K562 (cell line): ENCODE measurements at regions not wholly inside any gene's neighbourhood (a gene's known extent, or its start where the extent isn't known, plus 50 kb on each side); places are given as distances from the start of the nearest gene placed in this dataset.

Experiments used
- ATF2 ChIP-seq: sonication (generic); formaldehyde crosslinking; IDR thresholded peaks from 2 replicates; pipeline ENCODE4 v1.8.1; 2022; ENCODE audit warnings: missing genetic modification reagents
- BACH1 ChIP-seq: fragments of 200-800 bp; sonication (Bioruptor generic); IDR thresholded peaks from 2 replicates; pipeline ENCODE4 v1.6.1; 2016; ENCODE audit warnings: missing genetic modification characterization, missing compliant biosample characterization
- BDP1 ChIP-seq: IDR thresholded peaks from 3 replicates; pipeline ENCODE4 v1.6.1; 2011; ENCODE audit not compliant: insufficient read length, insufficient read depth
- CCAR2 ChIP-seq: fragments of 200-400 bp; formaldehyde crosslinking; IDR thresholded peaks from 2 replicates; pipeline ENCODE4 v1.6.1; 2017; ENCODE audit warnings: mild to moderate bottlenecking, low read depth, low read length
- CTCF ChIP-seq, 3 experiments: IDR thresholded peaks in 2 of 3; conservative IDR thresholded peaks in 1 of 3; 2 replicates each; pipeline ENCODE4 v1.5.1; 2011 to 2012; ENCODE audit warnings: low read length in 3 of 3, mild to moderate bottlenecking in 3 of 3, control low read depth in 2 of 3, improper control_type of control experiment in 1 of 3, inconsistent platforms in 1 of 3, low read depth in 1 of 3, mixed read lengths in 1 of 3, moderate library complexity in 1 of 3; ENCODE audit not compliant: insufficient read depth in 2 of 3
- DPF2 ChIP-seq: fragments of 450-650 bp; IDR thresholded peaks from 2 replicates; pipeline ENCODE4 v1.6.1; 2016
- ELF1 ChIP-seq: fragments of 200-800 bp; sonication (Bioruptor generic); IDR thresholded peaks from 2 replicates; pipeline ENCODE4 v1.6.1; 2016; ENCODE audit warnings: missing genetic modification characterization, missing compliant biosample characterization
- EP300 ChIP-seq: IDR thresholded peaks from 2 replicates; pipeline ENCODE4 v1.6.1; 2012; ENCODE audit warnings: low read length, improper control_type of control experiment
- EZH2 ChIP-seq: IDR thresholded peaks from 2 replicates; pipeline ENCODE4 v1.6.1; 2012; ENCODE audit warnings: low read depth, mild to moderate bottlenecking, inconsistent platforms, low read length, borderline replicate concordance
- FOSL1 ChIP-seq: fragments of 200-800 bp; sonication (Bioruptor generic); conservative IDR thresholded peaks from 2 replicates; pipeline ENCODE4 v1.6.1; 2016; ENCODE audit warnings: missing genetic modification characterization, missing compliant biosample characterization
- FOXA1 ChIP-seq: fragments of 450-650 bp; IDR thresholded peaks from 2 replicates; pipeline ENCODE4 v1.6.1; 2016; ENCODE audit warnings: mild to moderate bottlenecking, borderline replicate concordance
- HNRNPH1 ChIP-seq: fragments of 200-400 bp; formaldehyde crosslinking; optimal IDR thresholded peaks from 2 replicates; pipeline ENCODE3; 2017; ENCODE audit warnings: low read depth, mild to moderate bottlenecking, low read length, moderate library complexity
- RAD21 ChIP-seq, 2 experiments: fragments of 250-450 bp in 1 of 2; fragments of 450-650 bp in 1 of 2; sonication (Bioruptor Pico) in 1 of 2; formaldehyde crosslinking in 1 of 2; IDR thresholded peaks in 1 of 2; conservative IDR thresholded peaks in 1 of 2; 2 replicates each; pipeline versions ENCODE4 v1.4.0 to v1.8.0; 2020 to 2022; ENCODE audit warnings: mild to moderate bottlenecking in 2 of 2, moderate library complexity in 1 of 2
- U2AF2 ChIP-seq: fragments of 200-400 bp; formaldehyde crosslinking; optimal IDR thresholded peaks from 2 replicates; pipeline ENCODE3; 2017; ENCODE audit warnings: low read depth, mild to moderate bottlenecking, low read length

- TF ChIP-seq DPF2 (no peak), U2AF2 (no peak), CTCF (IDR thresholded peaks at IDR 0.05 in 2 of 3, conservative IDR thresholded peaks at IDR 0.05 in 1 of 3; ENCODE audit: insufficient read depth in 2 of 3, low read depth in 1 of 3, low read length in 3 of 3) (no peak), CCAR2 (no peak), EP300 (no peak), BACH1 (no peak), ELF1 (tag) (no peak), FOXA1 (no peak), ATF2 (CRISPR knock-in tag) (no peak), EZH2 (no peak), RAD21 (CRISPR knock-in tag; conservative IDR thresholded peaks at IDR 0.05 in 1 of 2, IDR thresholded peaks at IDR 0.05 in 1 of 2) (no peak), HNRNPH1 (no peak), BDP1 (no peak), FOSL1 (tag) (no peak)
Measured at GRCh38 chr12:3972576-3972975, 99.4 kb upstream of the PARP11 start.
